ENCODE measurements at regions not wholly inside any gene's neighbourhood (a gene's known extent, or its start where the extent isn't known, plus 50 kb on each side); places are given as distances from the start of the nearest gene placed in this dataset.

- no peak for DNase-seq (ENCODE audit: low read depth)
These were observed 159.2 kb downstream of the ANKRD60 start for GRCh38 chr20:58069207-58069606.

GRCh38 chr20:58065508-58066361, 162.7 kb downstream of the ANKRD60 start:
- DNase-seq (ENCODE audit: low read depth): no peak

- no peak for DNase-seq (ENCODE audit: low read depth)
These were observed 163.9 kb downstream of the ANKRD60 start for GRCh38 chr20:58064411-58065010.

GRCh38 chr20:58059260-58059544, 169.3 kb downstream of the ANKRD60 start:
- DNase-seq (ENCODE audit: low read depth): no peak

GRCh38 chr20:58058421-58059259, 169.8 kb downstream of the ANKRD60 start:
- DNase-seq (ENCODE audit: low read depth): no peak

GRCh38 chr20:58056921-58057686, 171.3 kb downstream of the ANKRD60 start:
- no peak for DNase-seq (ENCODE audit: low read depth)

GRCh38 chr20:58056021-58056591, 172.3 kb downstream of the ANKRD60 start:
- no peak for DNase-seq (ENCODE audit: low read depth)

- no peak for DNase-seq (ENCODE audit: low read depth)
These were observed 173.6 kb downstream of the ANKRD60 start for GRCh38 chr20:58054780-58055373.

GRCh38 chr20:58054082-58054779, 174.2 kb downstream of the ANKRD60 start:
- no peak for DNase-seq (ENCODE audit: low read depth)

- no peak for DNase-seq (ENCODE audit: low read depth)
These were observed 174.9 kb downstream of the ANKRD60 start for GRCh38 chr20:58053391-58054055.

- no peak for DNase-seq (ENCODE audit: low read depth)
These were observed 177.1 kb downstream of the ANKRD60 start for GRCh38 chr20:58051367-58051766.

GRCh38 chr20:58048096-58048702, 180.3 kb downstream of the ANKRD60 start:
- DNase-seq (ENCODE audit: low read depth): peak; percentile 48

GRCh38 chr20:58046311-58046710, 182.1 kb downstream of the ANKRD60 start:
- DNase-seq (ENCODE audit: low read depth): no peak

GRCh38 chr20:58045579-58045978, 182.9 kb downstream of the ANKRD60 start:
- no peak for DNase-seq (ENCODE audit: low read depth)

GRCh38 chr20:58044931-58045555, 183.4 kb downstream of the ANKRD60 start:
- no peak for DNase-seq (ENCODE audit: low read depth)

GRCh38 chr20:58044286-58044685, 184.2 kb downstream of the ANKRD60 start:
- no peak for DNase-seq (ENCODE audit: low read depth)

GRCh38 chr20:58043236-58044140, 185.0 kb downstream of the ANKRD60 start:
- no peak for DNase-seq (ENCODE audit: low read depth)

GRCh38 chr20:58042591-58042990, 185.9 kb downstream of the ANKRD60 start:
- no peak for DNase-seq (ENCODE audit: low read depth)

Data from fibroblast of the conjunctiva (primary cell).